HG03159 (cell line): ENCODE measurements at regions not wholly inside any gene's neighbourhood (a gene's known extent, or its start where the extent isn't known, plus 50 kb on each side); places are given as distances from the start of the nearest gene placed in this dataset.
"Not testable (repeated sequence)": the region's sequence is repeated elsewhere in the genome, so short reads cannot be mapped to it uniquely, and the experiment has no call there.

ENCODE experiments used
- ATAC-seq: cut with Tn5 transposase; IDR thresholded peaks from one replicate; pipeline ENCODE4 v1.9.1; 2021; ENCODE audit warnings: mild to moderate bottlenecking, moderate library complexity; ENCODE audit not compliant: unreplicated experiment

GRCh38 chr5:83810511-83810910, 89.9 kb upstream of the HAPLN1 start:
- ATAC-seq = no peak

GRCh38 chr5:83802686-83803085, 82.0 kb upstream of the HAPLN1 start:
- no peak for ATAC-seq

GRCh38 chr5:83800201-83800600, 79.5 kb upstream of the HAPLN1 start:
- no peak for ATAC-seq

GRCh38 chr5:83799020-83799419, 78.4 kb upstream of the HAPLN1 start:
- ATAC-seq = not testable (repeated sequence)

- no peak for ATAC-seq
These were observed 68.7 kb upstream of the HAPLN1 start for GRCh38 chr5:83789371-83789770.

GRCh38 chr5:83787631-83788030, 67.0 kb upstream of the HAPLN1 start:
- no peak for ATAC-seq

GRCh38 chr5:83785176-83785668, 64.6 kb upstream of the HAPLN1 start:
- ATAC-seq = no peak

- ATAC-seq = no peak
These were observed 60.2 kb upstream of the HAPLN1 start for GRCh38 chr5:83780699-83781350.

- no peak for ATAC-seq
These were observed 57.2 kb upstream of the HAPLN1 start for GRCh38 chr5:83777856-83778255.

GRCh38 chr5:83776437-83777031, 55.9 kb upstream of the HAPLN1 start:
- ATAC-seq = no peak
